ENCODE measurements at regions not wholly inside any gene's neighbourhood (a gene's known extent, or its start where the extent isn't known, plus 50 kb on each side); places are given as distances from the start of the nearest gene placed in this dataset.

DNA sequence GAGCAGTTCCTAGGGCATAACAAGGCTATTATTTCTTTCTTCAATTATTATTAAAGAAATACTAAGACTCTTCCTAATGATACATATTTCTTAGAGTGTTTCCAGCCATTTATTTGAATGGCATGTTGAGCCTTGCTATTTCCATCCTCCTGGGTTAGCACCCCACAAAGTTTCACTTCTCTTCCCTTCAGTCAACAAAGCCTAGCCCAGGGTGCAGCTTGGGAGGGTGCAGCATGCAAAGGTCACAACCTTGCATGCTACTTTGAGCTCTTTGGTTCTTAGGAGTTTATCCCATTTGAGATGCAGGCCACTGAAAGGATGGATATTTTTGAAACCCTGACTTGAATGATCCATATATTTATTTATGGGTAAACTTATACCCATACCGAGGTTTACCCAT lies 454.4 kb upstream of the MEIS1 start:
- no peak overlapping the region for H3K9ac ChIP-seq (ENCODE audit: low read depth, low read length, poor library complexity, severe bottlenecking)

DNA sequence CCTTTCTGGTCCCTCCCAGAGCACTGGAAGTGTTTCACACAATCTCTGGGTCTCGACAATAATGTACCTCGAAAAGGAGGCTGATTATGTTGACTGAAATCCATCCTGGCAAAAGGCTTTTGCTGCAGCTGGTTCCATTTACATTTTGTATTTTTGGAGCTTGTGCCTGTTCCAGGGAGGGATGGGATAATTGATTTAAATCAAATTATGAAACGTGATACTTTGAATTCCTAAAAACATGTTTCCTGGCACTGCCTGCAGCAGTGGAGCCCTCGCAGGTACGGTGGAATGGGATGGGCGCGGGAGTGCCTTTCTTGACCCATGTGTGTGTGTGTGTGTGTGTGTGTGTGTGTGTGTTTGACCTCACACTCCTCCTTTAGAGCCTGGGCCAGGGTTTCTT lies 455.5 kb upstream of the MEIS1 start:
- H3K36me3 ChIP-seq (ENCODE audit: insufficient read depth, low read length): no peaks in the 10 kb centered on the region
- H3F3A ChIP-seq (ENCODE audit: low read depth): no peaks in the 10 kb centered on the region
- no peak overlapping the region for H3K4me3 ChIP-seq (ENCODE audit: low read length, poor library complexity, severe bottlenecking)
- no peaks in the 10 kb centered on the region for H3K9me3 ChIP-seq (ENCODE audit: insufficient read depth, low read depth, low read length)
- H2AFZ ChIP-seq (ENCODE audit: low read length): no peak overlapping the region
- H3K9me2 ChIP-seq (replicated peaks; ENCODE audit: low read depth, low read length): no peaks in the 10 kb centered on the region
- TF ChIP-seq, protein P1, sequence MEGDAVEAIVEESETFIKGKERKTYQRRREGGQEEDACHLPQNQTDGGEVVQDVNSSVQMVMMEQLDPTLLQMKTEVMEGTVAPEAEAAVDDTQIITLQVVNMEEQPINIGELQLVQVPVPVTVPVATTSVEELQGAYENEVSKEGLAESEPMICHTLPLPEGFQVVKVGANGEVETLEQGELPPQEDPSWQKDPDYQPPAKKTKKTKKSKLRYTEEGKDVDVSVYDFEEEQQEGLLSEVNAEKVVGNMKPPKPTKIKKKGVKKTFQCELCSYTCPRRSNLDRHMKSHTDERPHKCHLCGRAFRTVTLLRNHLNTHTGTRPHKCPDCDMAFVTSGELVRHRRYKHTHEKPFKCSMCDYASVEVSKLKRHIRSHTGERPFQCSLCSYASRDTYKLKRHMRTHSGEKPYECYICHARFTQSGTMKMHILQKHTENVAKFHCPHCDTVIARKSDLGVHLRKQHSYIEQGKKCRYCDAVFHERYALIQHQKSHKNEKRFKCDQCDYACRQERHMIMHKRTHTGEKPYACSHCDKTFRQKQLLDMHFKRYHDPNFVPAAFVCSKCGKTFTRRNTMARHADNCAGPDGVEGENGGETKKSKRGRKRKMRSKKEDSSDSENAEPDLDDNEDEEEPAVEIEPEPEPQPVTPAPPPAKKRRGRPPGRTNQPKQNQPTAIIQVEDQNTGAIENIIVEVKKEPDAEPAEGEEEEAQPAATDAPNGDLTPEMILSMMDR (conservative IDR thresholded peaks at IDR 0.05; ENCODE audit: low read length): no peak
- no peak for TF ChIP-seq EZH2phosphoT487 (IDR thresholded peaks at IDR 0.05; ENCODE audit: borderline replicate concordance)
- H3K79me2 ChIP-seq (ENCODE audit: insufficient read depth, low read length): no peaks in the 10 kb centered on the region
- H3K4me2 ChIP-seq (ENCODE audit: low read depth, low read length, poor library complexity, severe bottlenecking): no peak overlapping the region
- no peaks in the 10 kb centered on the region for H4K20me1 ChIP-seq (ENCODE audit: insufficient read depth, low read length, poor library complexity, severe bottlenecking)
- H3K4me1 ChIP-seq (ENCODE audit: insufficient read depth, low read length, poor library complexity, severe bottlenecking): no peaks in the 10 kb centered on the region
- no peak overlapping the region for H3K9ac ChIP-seq (ENCODE audit: low read depth, low read length, poor library complexity, severe bottlenecking)
- no peaks in the 10 kb centered on the region for H3K27me3 ChIP-seq (ENCODE audit: insufficient read depth, low read length, poor library complexity, severe bottlenecking)

More for the DNA sequence above, 454.4 kb upstream of the MEIS1 start:
- Histone ChIP-seq H3F3A (ENCODE audit: low read depth) (no peaks in the 10 kb centered on the region), H3K36me3 (ENCODE audit: insufficient read depth, low read length) (no peaks in the 10 kb centered on the region), H3K27me3 (ENCODE audit: insufficient read depth, low read length, poor library complexity, severe bottlenecking) (no peaks in the 10 kb centered on the region), H3K4me3 (ENCODE audit: low read length, poor library complexity, severe bottlenecking) (no peak overlapping the region), H3K4me1 (ENCODE audit: insufficient read depth, low read length, poor library complexity, severe bottlenecking) (no peaks in the 10 kb centered on the region), H3K9me2 (replicated peaks; ENCODE audit: low read depth, low read length) (no peaks in the 10 kb centered on the region), H2AFZ (ENCODE audit: low read length) (no peak overlapping the region), H4K20me1 (ENCODE audit: insufficient read depth, low read length, poor library complexity, severe bottlenecking) (no peaks in the 10 kb centered on the region), H3K9me3 (ENCODE audit: insufficient read depth, low read depth, low read length) (no peaks in the 10 kb centered on the region), H3K4me2 (ENCODE audit: low read depth, low read length, poor library complexity, severe bottlenecking) (no peak overlapping the region), H3K79me2 (ENCODE audit: insufficient read depth, low read length) (no peaks in the 10 kb centered on the region)
- no peak for TF ChIP-seq EZH2phosphoT487 (IDR thresholded peaks at IDR 0.05; ENCODE audit: borderline replicate concordance)
- TF ChIP-seq, protein P1 (conservative IDR thresholded peaks at IDR 0.05; ENCODE audit: low read length): no peak

DNA sequence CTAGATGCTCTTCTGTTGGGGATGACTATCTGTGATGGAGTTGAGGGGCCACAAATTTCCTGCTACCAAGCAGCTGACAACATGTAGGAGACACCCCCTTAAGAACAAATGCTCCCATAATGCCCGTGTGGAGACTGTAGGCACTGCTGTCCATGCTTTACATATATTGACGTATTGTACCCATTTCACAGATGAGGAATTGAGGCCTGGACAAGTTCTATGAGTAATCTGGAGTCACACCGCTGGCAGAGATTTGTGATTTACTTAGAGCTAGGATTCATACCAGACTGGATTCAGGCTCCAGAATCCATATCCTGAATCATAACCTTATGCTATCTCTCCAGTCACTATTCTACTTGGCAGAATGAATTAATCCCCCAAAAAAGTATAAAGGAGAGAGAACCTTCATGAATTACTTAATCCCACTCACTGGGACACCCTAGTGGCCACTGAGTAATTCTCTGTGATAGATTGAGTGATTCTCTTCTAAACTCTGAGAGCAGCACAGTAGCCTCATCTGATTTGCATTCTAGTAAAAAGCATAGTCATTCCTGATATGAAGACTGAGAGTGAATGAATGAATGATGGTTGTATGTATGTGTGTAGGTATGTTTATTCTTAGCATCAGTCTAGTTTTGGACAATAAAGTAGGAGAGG lies 460.7 kb upstream of the MEIS1 start:
- Histone ChIP-seq H3K9ac (ENCODE audit: low read depth, low read length, poor library complexity, severe bottlenecking) (no peak overlapping the region), H3K27me3 (ENCODE audit: insufficient read depth, low read length, poor library complexity, severe bottlenecking) (no peaks in the 10 kb centered on the region)

More for the DNA sequence above, 460.7 kb upstream of the MEIS1 start:
- Histone ChIP-seq H4K20me1 (ENCODE audit: insufficient read depth, low read length, poor library complexity, severe bottlenecking) (no peaks in the 10 kb centered on the region), H3K4me3 (ENCODE audit: low read length, poor library complexity, severe bottlenecking) (no peak overlapping the region), H3K79me2 (ENCODE audit: insufficient read depth, low read length) (no peaks in the 10 kb centered on the region), H3K4me1 (ENCODE audit: insufficient read depth, low read length, poor library complexity, severe bottlenecking) (no peaks in the 10 kb centered on the region), H3K9me3 (ENCODE audit: insufficient read depth, low read depth, low read length) (no peaks in the 10 kb centered on the region), H3F3A (ENCODE audit: low read depth) (no peaks in the 10 kb centered on the region), H3K4me2 (ENCODE audit: low read depth, low read length, poor library complexity, severe bottlenecking) (no peak overlapping the region), H2AFZ (ENCODE audit: low read length) (no peak overlapping the region), H3K36me3 (ENCODE audit: insufficient read depth, low read length) (no peaks in the 10 kb centered on the region), H3K9me2 (replicated peaks; ENCODE audit: low read depth, low read length) (no peaks in the 10 kb centered on the region)
- TF ChIP-seq, protein P1 (conservative IDR thresholded peaks at IDR 0.05; ENCODE audit: low read length): no peak
- no peak for TF ChIP-seq EZH2phosphoT487 (IDR thresholded peaks at IDR 0.05; ENCODE audit: borderline replicate concordance)

Data from Loucy (cell line).